SK-N-SH (cell line): ENCODE measurements at regions not wholly inside any gene's neighbourhood (a gene's known extent, or its start where the extent isn't known, plus 50 kb on each side); places are given as distances from the start of the nearest gene placed in this dataset.
A peak's percentile ranks its signal among the peaks of the same experiment; 100 is the strongest.

Experiments
- CTCF ChIA-PET: fragments of 300-600, 350-600 bp; formaldehyde crosslinking; extraction: SDS; loops from one replicate; lab custom pipeline; 2021; lab: Yijun Ruan, JAX
- POLR2A ChIA-PET: fragments of 350-600 bp; sonication (Branson Sonifier 250); formaldehyde crosslinking; extraction: SDS; loops from one replicate; lab custom pipeline; 2020; ENCODE audit warnings: antibody characterized with exemption, inconsistent platforms; lab: Yijun Ruan, JAX
- DNase-seq: peaks from one replicate; pipeline ENCODE4 v3.0.0; 2012
- H2AFZ ChIP-seq: fragments of 200-600 bp; sonication (generic); 2 replicates; pipeline ENCODE4 v1.8.1; 2016; ENCODE audit warnings: antibody characterized with exemption, mild to moderate bottlenecking, low read depth
- H3F3A ChIP-seq: fragments of 200-600 bp; sonication (generic); replicated peaks from 2 replicates; pipeline ENCODE3; 2016; ENCODE audit warnings: antibody characterized with exemption, mild to moderate bottlenecking; ENCODE audit not compliant: insufficient read depth
- H3K27ac ChIP-seq, 2 experiments: fragments of 200-500 bp in 1 of 2; fragments of 200-600 bp in 1 of 2; sonication (Bioruptor generic) in 1 of 2; sonication (generic), shearing (Covaris generic) in 1 of 2; 2 replicates each; pipeline versions ENCODE4 v1.5.1 to v1.6.1; 2014 to 2016; ENCODE audit warnings: low read depth in 2 of 2, inconsistent platforms in 1 of 2, low read length in 1 of 2, mild to moderate bottlenecking in 1 of 2, mixed read lengths in 1 of 2
- H3K27me3 ChIP-seq: fragments of 200-600 bp; sonication (generic), shearing (Covaris generic); 2 replicates; pipeline ENCODE4 v1.6.1; 2016; ENCODE audit warnings: mixed run types; ENCODE audit not compliant: insufficient read depth
- H3K36me3 ChIP-seq, 2 experiments: fragments of 200-500 bp in 1 of 2; fragments of 200-600 bp in 1 of 2; sonication (Bioruptor generic) in 1 of 2; sonication (generic) in 1 of 2; replicated peaks in 1 of 2; 2 replicates each; pipeline versions ENCODE3 to v1.5.1; 2014 to 2016; ENCODE audit warnings: low read length in 1 of 2, mild to moderate bottlenecking in 1 of 2; ENCODE audit not compliant: insufficient read depth in 2 of 2, control insufficient read depth in 1 of 2
- H3K4me1 ChIP-seq, 2 experiments: fragments of 200-500 bp in 1 of 2; fragments of 200-600 bp in 1 of 2; sonication (Bioruptor generic) in 1 of 2; sonication (generic), shearing (Covaris generic) in 1 of 2; 2 replicates each; pipeline versions ENCODE4 v1.5.1 to v1.6.1; 2014 to 2016; ENCODE audit warnings: low read depth in 1 of 2, low read length in 1 of 2, mixed run types in 1 of 2; ENCODE audit not compliant: insufficient read depth in 2 of 2, control insufficient read depth in 1 of 2
- H3K4me2 ChIP-seq: fragments of 200-600 bp; sonication (generic), shearing (Covaris generic); 2 replicates; pipeline ENCODE4 v1.6.1; 2017; ENCODE audit warnings: mixed run types
- H3K4me3 ChIP-seq, 2 experiments: fragments of 200-500 bp in 1 of 2; fragments of 200-600 bp in 1 of 2; sonication (Bioruptor generic) in 1 of 2; sonication (generic), shearing (Covaris generic) in 1 of 2; 2 replicates each; pipeline versions ENCODE4 v1.5.1 to v1.8.1; 2014 to 2016; ENCODE audit warnings: low read depth in 2 of 2, inconsistent platforms in 1 of 2, low read length in 1 of 2, mild to moderate bottlenecking in 1 of 2, mixed read lengths in 1 of 2, moderate library complexity in 1 of 2
- H3K79me2 ChIP-seq: fragments of 200-600 bp; sonication (generic); 2 replicates; pipeline ENCODE4 v1.8.1; 2017; ENCODE audit warnings: mild to moderate bottlenecking; ENCODE audit not compliant: insufficient read depth
- H3K9ac ChIP-seq: fragments of 200-600 bp; sonication (generic); 2 replicates; pipeline ENCODE4 v1.6.1; 2017; ENCODE audit warnings: mixed run types
- H3K9me2 ChIP-seq: fragments of 200-600 bp; sonication (generic); 2 replicates; pipeline ENCODE4 v1.6.1; 2017; ENCODE audit warnings: mixed run types
- H3K9me3 ChIP-seq: fragments of 200-600 bp; sonication (generic); 2 replicates; pipeline ENCODE4 v1.6.1; 2017; ENCODE audit warnings: mixed run types, mild to moderate bottlenecking, moderate library complexity
- H4K20me1 ChIP-seq: fragments of 200-600 bp; sonication (generic); 2 replicates; pipeline ENCODE4 v1.6.1; 2017; ENCODE audit warnings: mild to moderate bottlenecking, mixed run types; ENCODE audit not compliant: insufficient read depth
- EZH2phosphoT487 ChIP-seq: fragments of 200-600 bp; sonication (generic); IDR thresholded peaks from 2 replicates; pipeline ENCODE4 v1.6.1; 2017; ENCODE audit warnings: low read depth, mixed run types, mild to moderate bottlenecking, antibody characterized with exemption, moderate library complexity, borderline replicate concordance
- FOSL2 ChIP-seq: IDR thresholded peaks from 2 replicates; pipeline ENCODE4 v1.4.0; 2012; ENCODE audit warnings: low read depth, mild to moderate bottlenecking, moderate library complexity, borderline replicate concordance
- GATA2 ChIP-seq: sonication (generic); formaldehyde crosslinking; IDR thresholded peaks from 2 replicates; pipeline ENCODE4 v1.5.0; 2020; ENCODE audit warnings: mild to moderate bottlenecking, missing genetic modification reagents
- JUND ChIP-seq: IDR thresholded peaks from 2 replicates; pipeline ENCODE4 v1.4.0; 2012
- MEF2A ChIP-seq: IDR thresholded peaks from 2 replicates; pipeline ENCODE4 v1.4.0; 2012; ENCODE audit warnings: low read depth, borderline replicate concordance
- NFIC ChIP-seq: IDR thresholded peaks from 2 replicates; pipeline ENCODE4 v1.4.0; 2012; ENCODE audit warnings: borderline replicate concordance
- NRF1 ChIP-seq: IDR thresholded peaks from 2 replicates; pipeline ENCODE4 v1.6.1; 2012; ENCODE audit warnings: low read depth, mild to moderate bottlenecking, low read length
- RCOR1 ChIP-seq: fragments of 150-350 bp; IDR thresholded peaks from 2 replicates; pipeline ENCODE4 v1.6.1; 2017; ENCODE audit warnings: antibody characterized with exemption, low read length
- RXRA ChIP-seq: IDR thresholded peaks from 2 replicates; pipeline ENCODE4 v1.4.0; 2012; ENCODE audit warnings: low read depth, mild to moderate bottlenecking, borderline replicate concordance
- SIN3A ChIP-seq: IDR thresholded peaks from 2 replicates; pipeline ENCODE4 v1.6.1; 2012; ENCODE audit warnings: low read depth, mild to moderate bottlenecking, low read length, moderate library complexity, borderline replicate concordance
- TCF12 ChIP-seq: IDR thresholded peaks from 2 replicates; pipeline ENCODE4 v1.4.0; 2012
- WGBS: methylation state at CpG from one replicate; pipeline ENCODE4 v1.1.6; 2017; ENCODE audit warnings: low lambda C conversion rate; 5-methylcytosine and 5-hydroxymethylcytosine counted together
- TF ChIP-seq, protein P1 (sequence below): IDR thresholded peaks from 2 replicates; pipeline ENCODE4 v1.6.1; 2012; ENCODE audit warnings: mild to moderate bottlenecking, low read depth, low read length, moderate library complexity
- TF ChIP-seq, protein P2 (sequence below): fragments of 150-350 bp; IDR thresholded peaks from 2 replicates; pipeline ENCODE4 v1.6.1; 2017; ENCODE audit warnings: antibody characterized with exemption, low read length, low read depth, borderline replicate concordance
- TF ChIP-seq, protein P3 (sequence below): IDR thresholded peaks from 2 replicates; pipeline ENCODE4 v1.4.0; 2012; ENCODE audit warnings: low read depth, borderline replicate concordance
- TF ChIP-seq, protein P4 (sequence below): IDR thresholded peaks from 2 replicates; pipeline ENCODE4 v1.4.0; 2012; ENCODE audit warnings: low read depth

DNA sequence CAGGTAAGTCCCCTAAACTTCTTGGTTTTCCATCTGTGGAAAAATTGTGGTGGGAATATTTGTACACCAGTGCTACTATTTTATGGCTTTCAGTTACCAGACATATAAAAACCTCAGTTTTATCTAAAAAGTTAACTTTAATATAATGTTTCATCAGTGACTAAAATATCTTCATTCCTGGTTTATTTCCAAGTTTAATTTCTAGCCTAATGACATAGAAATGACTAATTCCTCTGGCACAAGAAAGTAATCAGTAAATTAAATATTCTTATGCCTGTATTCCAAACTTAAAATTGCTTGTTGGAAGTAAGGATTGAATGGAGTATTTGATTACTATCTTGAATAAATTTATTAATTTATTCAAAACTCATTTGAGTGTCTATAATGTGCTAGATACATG lies 757.0 kb downstream of the CDH11 start (continued):
- TF ChIP-seq, protein P1, sequence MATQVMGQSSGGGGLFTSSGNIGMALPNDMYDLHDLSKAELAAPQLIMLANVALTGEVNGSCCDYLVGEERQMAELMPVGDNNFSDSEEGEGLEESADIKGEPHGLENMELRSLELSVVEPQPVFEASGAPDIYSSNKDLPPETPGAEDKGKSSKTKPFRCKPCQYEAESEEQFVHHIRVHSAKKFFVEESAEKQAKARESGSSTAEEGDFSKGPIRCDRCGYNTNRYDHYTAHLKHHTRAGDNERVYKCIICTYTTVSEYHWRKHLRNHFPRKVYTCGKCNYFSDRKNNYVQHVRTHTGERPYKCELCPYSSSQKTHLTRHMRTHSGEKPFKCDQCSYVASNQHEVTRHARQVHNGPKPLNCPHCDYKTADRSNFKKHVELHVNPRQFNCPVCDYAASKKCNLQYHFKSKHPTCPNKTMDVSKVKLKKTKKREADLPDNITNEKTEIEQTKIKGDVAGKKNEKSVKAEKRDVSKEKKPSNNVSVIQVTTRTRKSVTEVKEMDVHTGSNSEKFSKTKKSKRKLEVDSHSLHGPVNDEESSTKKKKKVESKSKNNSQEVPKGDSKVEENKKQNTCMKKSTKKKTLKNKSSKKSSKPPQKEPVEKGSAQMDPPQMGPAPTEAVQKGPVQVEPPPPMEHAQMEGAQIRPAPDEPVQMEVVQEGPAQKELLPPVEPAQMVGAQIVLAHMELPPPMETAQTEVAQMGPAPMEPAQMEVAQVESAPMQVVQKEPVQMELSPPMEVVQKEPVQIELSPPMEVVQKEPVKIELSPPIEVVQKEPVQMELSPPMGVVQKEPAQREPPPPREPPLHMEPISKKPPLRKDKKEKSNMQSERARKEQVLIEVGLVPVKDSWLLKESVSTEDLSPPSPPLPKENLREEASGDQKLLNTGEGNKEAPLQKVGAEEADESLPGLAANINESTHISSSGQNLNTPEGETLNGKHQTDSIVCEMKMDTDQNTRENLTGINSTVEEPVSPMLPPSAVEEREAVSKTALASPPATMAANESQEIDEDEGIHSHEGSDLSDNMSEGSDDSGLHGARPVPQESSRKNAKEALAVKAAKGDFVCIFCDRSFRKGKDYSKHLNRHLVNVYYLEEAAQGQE, result no peak
- peak; percentile 32; the same call in 1 of the 2 replicates for TF ChIP-seq FOSL2
- TF ChIP-seq MEF2A, result 0 out of 2 replicates have a peak, but pooled peaks have one; percentile 10
- no peak for TF ChIP-seq EZH2phosphoT487
- TF ChIP-seq, protein P2, sequence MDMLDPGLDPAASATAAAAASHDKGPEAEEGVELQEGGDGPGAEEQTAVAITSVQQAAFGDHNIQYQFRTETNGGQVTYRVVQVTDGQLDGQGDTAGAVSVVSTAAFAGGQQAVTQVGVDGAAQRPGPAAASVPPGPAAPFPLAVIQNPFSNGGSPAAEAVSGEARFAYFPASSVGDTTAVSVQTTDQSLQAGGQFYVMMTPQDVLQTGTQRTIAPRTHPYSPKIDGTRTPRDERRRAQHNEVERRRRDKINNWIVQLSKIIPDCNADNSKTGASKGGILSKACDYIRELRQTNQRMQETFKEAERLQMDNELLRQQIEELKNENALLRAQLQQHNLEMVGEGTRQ, result no peak

DNA sequence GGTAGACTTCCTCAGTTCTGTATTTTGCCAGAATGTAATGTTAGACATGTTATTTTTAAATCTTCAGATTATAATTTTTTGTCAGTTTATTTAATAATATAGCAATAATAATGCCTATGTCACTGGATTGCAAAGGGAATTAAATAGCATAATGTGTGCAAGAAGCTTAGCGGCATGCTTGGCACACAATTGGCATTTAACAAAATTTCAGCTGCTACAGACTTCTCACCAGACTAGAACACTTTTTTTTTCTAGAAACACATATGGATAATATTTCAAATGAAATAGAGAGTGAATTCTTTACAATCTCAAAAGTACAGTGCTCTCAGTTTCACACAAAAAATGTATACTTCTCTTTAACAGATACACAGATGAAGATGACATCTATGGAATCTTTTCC lies 757.4 kb downstream of the CDH11 start:
- H3K27ac ChIP-seq, result peak overlapping the region in 1 of 2 experiments; percentile 74; a peak in 2 of 4 replicates
- no peaks in the 10 kb centered on the region for H3K9me2 ChIP-seq
- peak overlapping the region; percentile 7; the same call in 1 of the 2 replicates for H2AFZ ChIP-seq
- no peak overlapping the region for H3K9ac ChIP-seq
- H3F3A ChIP-seq, result peaks cover 18% of the 10 kb centered on the region
- H4K20me1 ChIP-seq, result no peaks in the 10 kb centered on the region
- no peak overlapping the region for H3K4me3 ChIP-seq
- H3K9me3 ChIP-seq, result no peaks in the 10 kb centered on the region
- WGBS, result 68% methylated on average over 1 of the region's 1 CpG
- DNase-seq, result no peak
- H3K27me3 ChIP-seq, result no peaks in the 10 kb centered on the region
- no peaks in the 10 kb centered on the region for H3K79me2 ChIP-seq
- no peak overlapping the region for H3K4me2 ChIP-seq
- peaks cover 3 to 21% of the 10 kb centered on the region in 2 experiments for H3K4me1 ChIP-seq
- ChIA-PET POLR2A (no interaction called here), CTCF (no interaction called here)
- TF ChIP-seq RCOR1, result no peak
- TF ChIP-seq, protein P1, result no peak
- no peak for TF ChIP-seq NFIC
- no peak for TF ChIP-seq RXRA
- TF ChIP-seq, protein P3, sequence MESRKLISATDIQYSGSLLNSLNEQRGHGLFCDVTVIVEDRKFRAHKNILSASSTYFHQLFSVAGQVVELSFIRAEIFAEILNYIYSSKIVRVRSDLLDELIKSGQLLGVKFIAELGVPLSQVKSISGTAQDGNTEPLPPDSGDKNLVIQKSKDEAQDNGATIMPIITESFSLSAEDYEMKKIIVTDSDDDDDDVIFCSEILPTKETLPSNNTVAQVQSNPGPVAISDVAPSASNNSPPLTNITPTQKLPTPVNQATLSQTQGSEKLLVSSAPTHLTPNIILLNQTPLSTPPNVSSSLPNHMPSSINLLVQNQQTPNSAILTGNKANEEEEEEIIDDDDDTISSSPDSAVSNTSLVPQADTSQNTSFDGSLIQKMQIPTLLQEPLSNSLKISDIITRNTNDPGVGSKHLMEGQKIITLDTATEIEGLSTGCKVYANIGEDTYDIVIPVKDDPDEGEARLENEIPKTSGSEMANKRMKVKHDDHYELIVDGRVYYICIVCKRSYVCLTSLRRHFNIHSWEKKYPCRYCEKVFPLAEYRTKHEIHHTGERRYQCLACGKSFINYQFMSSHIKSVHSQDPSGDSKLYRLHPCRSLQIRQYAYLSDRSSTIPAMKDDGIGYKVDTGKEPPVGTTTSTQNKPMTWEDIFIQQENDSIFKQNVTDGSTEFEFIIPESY, result no peak
- no peak for TF ChIP-seq GATA2 (CRISPR knock-in tag)
- no peak for TF ChIP-seq SIN3A
- TF ChIP-seq FOSL2, result no peak
- TF ChIP-seq, protein P4, sequence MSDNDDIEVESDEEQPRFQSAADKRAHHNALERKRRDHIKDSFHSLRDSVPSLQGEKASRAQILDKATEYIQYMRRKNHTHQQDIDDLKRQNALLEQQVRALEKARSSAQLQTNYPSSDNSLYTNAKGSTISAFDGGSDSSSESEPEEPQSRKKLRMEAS, result no peak
- TF ChIP-seq TCF12, result no peak
- TF ChIP-seq JUND, result no peak
- no peak for TF ChIP-seq NRF1
- H3K36me3 ChIP-seq, result no peaks in the 10 kb centered on the region
